DOHH2 (cell line): ENCODE measurements at regions not wholly inside any gene's neighbourhood (a gene's known extent, or its start where the extent isn't known, plus 50 kb on each side); places are given as distances from the start of the nearest gene placed in this dataset.

ENCODE experiments used
- CTCF ChIP-seq: fragments of 200-600 bp; sonication (generic); IDR thresholded peaks from one replicate; pipeline ENCODE4 v1.5.1; 2014; ENCODE audit warnings: antibody characterized with exemption, mild to moderate bottlenecking, low read depth, low read length; ENCODE audit not compliant: poor library complexity, severe bottlenecking
- EZH2phosphoT487 ChIP-seq: fragments of 200-600 bp; sonication (generic); IDR thresholded peaks from 2 replicates; pipeline ENCODE4 v1.6.1; 2017; ENCODE audit warnings: borderline replicate concordance, mild to moderate bottlenecking, antibody characterized with exemption, low read length, moderate library complexity, mixed read lengths

GRCh38 chr10:64397125-64397524 is 875.9 kb downstream of the REEP3 start:
- TF ChIP-seq EZH2phosphoT487 (no peak), CTCF (no peak)
